ENCODE measurements at regions not wholly inside any gene's neighbourhood (a gene's known extent, or its start where the extent isn't known, plus 50 kb on each side); places are given as distances from the start of the nearest gene placed in this dataset.

- no peak overlapping the region for H3K27ac Mint-ChIP-seq
- peaks cover 2% of the 10 kb centered on the region for H3K4me1 Mint-ChIP-seq (ENCODE audit: low read depth)
- no peak overlapping the region for H3K4me3 Mint-ChIP-seq (ENCODE audit: low read depth)
- DNase-seq (ENCODE audit: low spot score, unreplicated experiment), result no peak
- no peaks in the 10 kb centered on the region for H3K9me3 Mint-ChIP-seq (ENCODE audit: low read depth)
- TF ChIP-seq CTCF (IDR thresholded peaks at IDR 0.05; ENCODE audit: unreplicated experiment), result no peak
- no peaks in the 10 kb centered on the region for H3K36me3 Mint-ChIP-seq (ENCODE audit: insufficient read depth)
- no peaks in the 10 kb centered on the region for H3K27me3 Mint-ChIP-seq
These were observed 113.3 kb upstream of the SLC38A2 start for GRCh38 chr12:46485853-46486252.

GRCh38 chr12:46484396-46485061, 112.0 kb upstream of the SLC38A2 start:
- Mint-ChIP-seq H3K9me3 (ENCODE audit: low read depth) (no peaks in the 10 kb centered on the region), H3K27ac (no peak overlapping the region), H3K36me3 (ENCODE audit: insufficient read depth) (no peaks in the 10 kb centered on the region), H3K4me1 (ENCODE audit: low read depth) (no peaks in the 10 kb centered on the region), H3K4me3 (ENCODE audit: low read depth) (no peak overlapping the region), H3K27me3 (no peaks in the 10 kb centered on the region)
- DNase-seq (ENCODE audit: low spot score, unreplicated experiment), result no peak
- no peak for TF ChIP-seq CTCF (IDR thresholded peaks at IDR 0.05; ENCODE audit: unreplicated experiment)

DNA sequence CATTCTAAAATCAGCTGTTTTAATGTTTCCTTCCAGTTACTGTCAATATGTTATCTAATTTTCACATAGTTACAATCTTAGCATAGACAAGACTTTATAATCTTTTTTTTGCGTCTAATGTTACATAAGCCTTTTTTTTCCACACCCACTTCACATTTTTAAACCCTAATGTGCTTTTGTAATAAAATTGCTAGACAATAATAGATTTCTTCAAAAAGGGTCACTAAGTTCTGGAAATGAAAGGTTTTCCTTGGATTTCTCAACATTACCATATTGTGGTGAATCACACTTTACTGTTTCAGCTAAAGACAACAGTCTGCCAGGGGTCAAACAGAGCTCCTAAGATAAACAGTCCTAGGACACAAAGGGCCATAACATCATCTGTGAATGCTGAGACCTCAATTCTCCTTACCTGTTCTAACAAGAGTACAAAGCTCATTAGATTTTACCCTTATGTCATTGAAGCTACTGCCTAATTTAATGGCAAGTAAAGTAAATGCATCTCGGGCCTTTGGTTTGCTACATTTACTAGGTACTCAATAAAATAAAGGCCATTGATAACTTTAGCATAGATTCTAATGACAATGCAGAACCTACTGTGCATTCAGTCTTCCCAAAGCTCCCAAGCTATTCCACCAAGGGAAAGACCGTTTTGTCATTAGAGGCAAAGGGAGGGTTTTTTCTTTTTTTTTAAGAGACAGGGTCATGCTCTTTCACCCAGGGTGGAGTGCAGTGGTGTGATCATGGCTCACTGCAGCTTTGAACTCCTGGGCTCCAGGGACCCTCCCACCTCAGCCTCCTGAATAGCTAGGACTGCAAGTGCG, 111.2 kb upstream of the SLC38A2 start:
- Mint-ChIP-seq H3K36me3 (ENCODE audit: insufficient read depth) (no peaks in the 10 kb centered on the region), H3K4me1 (ENCODE audit: low read depth) (no peaks in the 10 kb centered on the region), H3K27ac (no peak overlapping the region), H3K4me3 (ENCODE audit: low read depth) (no peak overlapping the region), H3K9me3 (ENCODE audit: low read depth) (no peaks in the 10 kb centered on the region), H3K27me3 (no peaks in the 10 kb centered on the region)
- no peak for TF ChIP-seq CTCF (IDR thresholded peaks at IDR 0.05; ENCODE audit: unreplicated experiment)
- DNase-seq (ENCODE audit: low spot score, unreplicated experiment), result no peak

- no peaks in the 10 kb centered on the region for H3K4me1 Mint-ChIP-seq (ENCODE audit: low read depth)
- DNase-seq (ENCODE audit: low spot score, unreplicated experiment), result no peak
- H3K27ac Mint-ChIP-seq, result no peak overlapping the region
- no peak for TF ChIP-seq CTCF (IDR thresholded peaks at IDR 0.05; ENCODE audit: unreplicated experiment)
- H3K27me3 Mint-ChIP-seq, result no peaks in the 10 kb centered on the region
- H3K9me3 Mint-ChIP-seq (ENCODE audit: low read depth), result no peaks in the 10 kb centered on the region
- no peak overlapping the region for H3K4me3 Mint-ChIP-seq (ENCODE audit: low read depth)
- H3K36me3 Mint-ChIP-seq (ENCODE audit: insufficient read depth), result no peaks in the 10 kb centered on the region
These were observed 108.2 kb upstream of the SLC38A2 start for GRCh38 chr12:46480724-46481123.

DNA sequence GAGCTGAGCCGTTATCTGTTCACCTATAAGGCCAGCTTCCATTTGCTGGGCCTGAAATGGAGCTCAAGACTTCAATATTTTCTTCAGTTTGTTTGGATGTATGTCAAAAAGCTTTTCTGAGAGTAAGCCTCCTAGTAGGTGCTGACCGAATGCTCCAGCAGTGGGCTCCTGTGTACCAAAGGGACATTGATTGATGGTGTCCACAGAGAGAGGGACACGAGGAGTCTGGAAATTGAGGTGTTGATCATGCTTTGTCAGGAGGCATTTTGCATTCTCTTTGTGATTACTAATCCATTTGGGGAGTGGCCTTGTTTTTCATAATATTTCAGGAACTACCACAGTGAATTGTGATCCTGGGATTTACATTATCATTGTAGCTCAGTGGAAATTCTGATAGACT, 107.7 kb upstream of the SLC38A2 start:
- Mint-ChIP-seq H3K36me3 (ENCODE audit: insufficient read depth) (no peaks in the 10 kb centered on the region), H3K27ac (no peak overlapping the region), H3K9me3 (ENCODE audit: low read depth) (no peaks in the 10 kb centered on the region), H3K4me1 (ENCODE audit: low read depth) (no peaks in the 10 kb centered on the region), H3K27me3 (no peaks in the 10 kb centered on the region), H3K4me3 (ENCODE audit: low read depth) (no peak overlapping the region)
- no peak for TF ChIP-seq CTCF (IDR thresholded peaks at IDR 0.05; ENCODE audit: unreplicated experiment)
- no peak for DNase-seq (ENCODE audit: low spot score, unreplicated experiment)

Data from progenitor cell of endocrine pancreas (in vitro differentiated cells).